Natural killer cell (primary cell): ENCODE measurements at regions not wholly inside any gene's neighbourhood (a gene's known extent, or its start where the extent isn't known, plus 50 kb on each side); places are given as distances from the start of the nearest gene placed in this dataset.

Experiments
- ATAC-seq, 3 donors: fragments of 150-1000 bp in 2 of 3; fragments of 200-7000 bp in 1 of 3; cut with Tn5 transposase; 1 replicate in 1 of 3; 2 replicates in 2 of 3; pipeline ENCODE4 v1.10.0; 2021; ENCODE audit warnings: mild to moderate bottlenecking in 2 of 3, moderate library complexity in 2 of 3
- DNase-seq, 2 donors: peaks; one replicate each; pipeline versions ENCODE4 v3.0.0 to v3.0.0-alpha.2; 2013 to 2021; ENCODE audit warnings: mixed read lengths in 1 of 2
- H3K27ac ChIP-seq: one replicate; pipeline ENCODE4 v1.5.1; 2013; ENCODE audit warnings: mild to moderate bottlenecking, low read length
- H3K27me3 ChIP-seq: one replicate; pipeline ENCODE4 v1.6.1; 2013; ENCODE audit warnings: low read length; ENCODE audit not compliant: control insufficient read depth, insufficient read depth
- H3K36me3 ChIP-seq: one replicate; pipeline ENCODE4 v1.6.1; 2013; ENCODE audit warnings: low read length; ENCODE audit not compliant: control insufficient read depth, insufficient read depth
- H3K4me1 ChIP-seq: one replicate; pipeline ENCODE4 v1.6.1; 2013; ENCODE audit warnings: low read length; ENCODE audit not compliant: control insufficient read depth, insufficient read depth
- H3K4me3 ChIP-seq: one replicate; pipeline ENCODE4 v1.5.1; 2013; ENCODE audit warnings: low read length
- H3K9me3 ChIP-seq: one replicate; pipeline ENCODE4 v1.6.1; 2013; ENCODE audit warnings: low read length; ENCODE audit not compliant: control insufficient read depth, insufficient read depth
- H3K27ac Mint-ChIP-seq, 2 donors: one replicate each; pipeline ENCODE4 v1.8.0; 2022; ENCODE audit warnings: mild to moderate bottlenecking in 2 of 2, mixed read lengths in 2 of 2, moderate library complexity in 1 of 2
- H3K27me3 Mint-ChIP-seq, 2 donors: one replicate each; pipeline ENCODE4 v1.8.0; 2022; ENCODE audit warnings: low read depth in 2 of 2, mixed read lengths in 2 of 2
- H3K36me3 Mint-ChIP-seq: one replicate; pipeline ENCODE4 v1.8.0; 2022; ENCODE audit warnings: mixed read lengths
- H3K4me1 Mint-ChIP-seq, 2 donors: one replicate each; pipeline ENCODE4 v1.8.0; 2022; ENCODE audit warnings: mixed read lengths in 2 of 2
- H3K4me3 Mint-ChIP-seq: one replicate; pipeline ENCODE4 v1.8.0; 2022; ENCODE audit warnings: mild to moderate bottlenecking, moderate library complexity, mixed read lengths
- H3K9me3 Mint-ChIP-seq, 2 donors: one replicate each; pipeline ENCODE4 v1.8.0; 2022; ENCODE audit warnings: mixed read lengths in 2 of 2
- CTCF ChIP-seq: fragments of 200-600 bp; IDR thresholded peaks from one replicate; pipeline ENCODE4 v1.8.0; 2022; ENCODE audit warnings: antibody characterized with exemption
- WGBS: methylation state at CpG from one replicate; pipeline ENCODE4 v1.1.7; 2013; ENCODE audit warnings: missing lambda C conversion rate; ENCODE audit not compliant: insufficient coverage; 5-methylcytosine and 5-hydroxymethylcytosine counted together
- intact Hi-C: fragments of 100-400 bp; cut with micrococcal nuclease; formaldehyde crosslinking; loops from one replicate; pipeline ENCODE4 v1.14.2; 2022

GRCh38 chr3:3315846-3316245, 136.4 kb upstream of the CRBN start:
- Histone ChIP-seq H3K4me3 (no peak overlapping the region), H3K36me3 (no peaks in the 10 kb centered on the region), H3K27me3 (no peaks in the 10 kb centered on the region), H3K9me3 (no peaks in the 10 kb centered on the region), H3K27ac (no peak overlapping the region), H3K4me1 (no peaks in the 10 kb centered on the region)
- H3K27me3 Mint-ChIP-seq, result peaks cover 0 to 3% of the 10 kb centered on the region in 2 donors
- no peak overlapping the region for H3K27ac Mint-ChIP-seq
- intact Hi-C loops, result no loop called here
- no peaks in the 10 kb centered on the region for H3K4me1 Mint-ChIP-seq
- DNase-seq (no peak), ATAC-seq (no peak)
- no peaks in the 10 kb centered on the region for H3K36me3 Mint-ChIP-seq
- peaks cover 0 to 2% of the 10 kb centered on the region in 2 donors for H3K9me3 Mint-ChIP-seq
- H3K4me3 Mint-ChIP-seq, result no peak overlapping the region
- WGBS, result 81% methylated on average over 7 of the region's 7 CpGs
- TF ChIP-seq CTCF, result no peak

DNA sequence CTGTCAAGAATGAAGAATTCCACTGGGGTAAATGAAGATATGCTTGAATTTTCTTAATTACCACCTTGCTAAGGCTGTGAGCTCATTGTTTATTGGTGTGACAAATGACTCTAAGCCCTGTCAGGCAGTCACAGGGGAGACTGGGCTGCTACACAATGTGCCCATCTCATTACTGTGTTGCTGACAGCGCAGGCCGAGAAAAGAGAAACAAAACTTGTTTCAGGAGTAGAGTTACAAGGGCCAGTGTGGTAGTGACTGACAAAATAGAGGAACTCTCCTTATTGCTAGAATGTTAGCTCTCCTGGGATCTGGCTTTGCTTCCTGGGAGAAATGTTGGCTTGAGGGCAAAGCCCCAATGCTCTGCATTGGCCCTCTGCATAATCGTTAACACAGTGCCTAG, 130.4 kb upstream of the CRBN start:
- TF ChIP-seq CTCF, result no peak
- H3K4me1 Mint-ChIP-seq, result no peaks in the 10 kb centered on the region
- no peak overlapping the region for H3K4me3 ChIP-seq
- H3K9me3 ChIP-seq, result no peaks in the 10 kb centered on the region
- H3K27ac Mint-ChIP-seq, result no peak overlapping the region
- no peaks in the 10 kb centered on the region for H3K4me1 ChIP-seq
- DNase-seq (no peak), ATAC-seq (peak in 1 of 3 donors; percentile 5)
- no peak overlapping the region for H3K4me3 Mint-ChIP-seq
- intact Hi-C loops, result no loop called here
- peaks cover 0 to 7% of the 10 kb centered on the region in 2 donors for H3K27me3 Mint-ChIP-seq
- no peak overlapping the region for H3K27ac ChIP-seq
- no peaks in the 10 kb centered on the region for H3K36me3 Mint-ChIP-seq
- H3K36me3 ChIP-seq, result no peaks in the 10 kb centered on the region
- H3K27me3 ChIP-seq, result no peaks in the 10 kb centered on the region
- H3K9me3 Mint-ChIP-seq, result no peaks in the 10 kb centered on the region
- 88% methylated on average over 2 of the region's 3 CpGs for WGBS

DNA sequence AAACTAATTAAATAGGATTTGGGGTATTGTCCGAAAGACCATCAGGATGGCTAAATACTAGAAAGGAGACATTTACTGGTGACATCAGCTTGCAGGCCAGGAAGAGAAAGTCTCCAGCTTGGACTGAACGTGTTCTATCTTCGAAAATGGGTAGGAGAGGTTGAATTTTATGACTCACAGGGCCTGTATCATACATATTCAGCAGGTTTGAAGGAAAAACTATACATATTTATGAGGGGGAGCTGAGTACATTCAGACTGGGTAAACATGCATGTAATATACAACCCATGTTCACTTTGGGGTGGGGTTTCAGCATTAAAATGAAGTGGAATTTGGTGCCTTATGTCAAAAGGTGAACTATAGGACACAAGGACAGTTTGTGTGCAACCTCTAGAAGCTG, 129.3 kb upstream of the CRBN start:
- ATAC-seq (no peak), DNase-seq (no peak)
- Mint-ChIP-seq H3K27ac (no peak overlapping the region), H3K36me3 (no peaks in the 10 kb centered on the region), H3K4me1 (no peaks in the 10 kb centered on the region), H3K4me3 (no peak overlapping the region), H3K27me3 (peaks cover 0 to 7% of the 10 kb centered on the region in 2 donors), H3K9me3 (no peaks in the 10 kb centered on the region)
- intact Hi-C loops, result no loop called here
- Histone ChIP-seq H3K4me1 (no peaks in the 10 kb centered on the region), H3K27ac (no peak overlapping the region), H3K9me3 (no peaks in the 10 kb centered on the region), H3K27me3 (no peaks in the 10 kb centered on the region), H3K4me3 (no peak overlapping the region), H3K36me3 (no peaks in the 10 kb centered on the region)
- TF ChIP-seq CTCF, result no peak
- 81% methylated on average over 3 of the region's 3 CpGs for WGBS

DNA sequence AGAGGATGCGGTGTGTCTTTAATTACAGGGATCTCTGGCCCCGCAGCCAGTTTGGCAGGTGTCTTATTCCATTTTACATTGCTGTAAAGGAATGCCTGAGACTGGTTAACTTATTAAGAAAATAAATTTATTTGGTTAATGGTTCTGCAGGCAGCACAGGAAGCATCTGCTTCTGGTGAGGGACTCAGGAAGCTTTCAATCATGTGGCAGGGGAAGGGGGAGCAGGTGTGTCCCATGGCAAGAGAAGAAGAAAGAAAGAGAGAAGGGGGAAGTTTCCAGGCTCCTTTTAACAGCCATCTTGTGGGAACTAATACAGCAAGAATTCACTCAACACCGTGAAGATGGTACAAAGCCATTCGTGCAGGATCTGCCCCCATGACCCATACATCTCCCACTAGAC, 128.0 kb upstream of the CRBN start:
- H3K4me1 ChIP-seq, result no peaks in the 10 kb centered on the region
- H3K9me3 Mint-ChIP-seq, result no peaks in the 10 kb centered on the region
- no peaks in the 10 kb centered on the region for H3K36me3 ChIP-seq
- ATAC-seq (no peak), DNase-seq (no peak)
- intact Hi-C loops, result no loop called here
- no peak overlapping the region for H3K27ac Mint-ChIP-seq
- no peak for TF ChIP-seq CTCF
- H3K4me1 Mint-ChIP-seq, result no peaks in the 10 kb centered on the region
- H3K27me3 Mint-ChIP-seq, result peaks cover 4 to 5% of the 10 kb centered on the region in 2 donors
- H3K4me3 Mint-ChIP-seq, result no peak overlapping the region
- 7% methylated on average over 4 of the region's 4 CpGs for WGBS
- no peak overlapping the region for H3K27ac ChIP-seq
- H3K9me3 ChIP-seq, result no peaks in the 10 kb centered on the region
- no peaks in the 10 kb centered on the region for H3K27me3 ChIP-seq
- no peak overlapping the region for H3K4me3 ChIP-seq
- H3K36me3 Mint-ChIP-seq, result no peaks in the 10 kb centered on the region
